ENCODE measurements at regions not wholly inside any gene's neighbourhood (a gene's known extent, or its start where the extent isn't known, plus 50 kb on each side); places are given as distances from the start of the nearest gene placed in this dataset.
"Not testable (repeated sequence)": the region's sequence is repeated elsewhere in the genome, so short reads cannot be mapped to it uniquely, and the experiment has no call there.

GRCh38 chrY:14351590-14351989, 172.7 kb upstream of the NLGN4Y start:
- no peak for DNase-seq (ENCODE audit: low spot score)

DNA sequence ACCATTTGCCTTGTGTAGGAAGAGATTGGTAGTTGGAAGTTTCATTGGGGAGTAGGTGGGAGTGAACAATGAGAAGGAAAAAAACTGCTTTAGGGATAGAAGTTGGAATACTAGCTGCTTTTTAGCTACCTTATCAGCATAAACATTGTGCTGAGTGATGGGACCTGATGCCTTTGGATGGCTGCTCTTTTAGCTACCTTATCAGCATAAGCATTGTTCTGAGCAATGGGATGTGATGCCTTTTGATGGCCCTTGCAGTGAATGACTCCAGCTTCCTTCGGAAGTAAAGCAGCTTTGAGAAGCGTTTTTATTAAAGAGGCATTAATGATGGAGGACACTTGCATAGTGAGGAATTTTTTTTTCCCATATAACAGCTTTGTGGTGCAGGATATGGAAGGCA, 168.2 kb upstream of the NLGN4Y start:
- no peak for DNase-seq (ENCODE audit: low spot score)

- no peak for DNase-seq (ENCODE audit: low spot score)
Measured at GRCh38 chrY:14360748-14361500, 163.4 kb upstream of the NLGN4Y start.

DNA sequence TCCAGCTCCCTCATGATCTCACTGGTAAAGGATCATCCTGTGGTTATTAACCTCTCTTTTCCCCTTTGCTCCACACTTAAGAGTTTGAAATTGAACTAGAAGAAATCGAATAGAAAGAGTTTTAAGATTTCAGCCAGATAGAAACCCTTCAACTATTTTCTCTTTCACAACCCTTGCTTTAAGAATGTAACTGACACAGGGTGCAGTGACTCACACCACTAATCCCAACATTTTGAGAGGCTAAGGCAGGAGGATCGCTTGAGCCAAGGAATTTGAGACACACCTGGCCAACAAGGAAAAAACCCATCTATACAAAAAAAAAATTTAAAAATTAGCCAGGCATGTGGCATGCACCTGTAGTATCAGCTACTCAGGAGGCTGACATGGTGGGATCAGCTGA, 150.7 kb upstream of the NLGN4Y start:
- no peak for DNase-seq (ENCODE audit: low spot score)

- DNase-seq (ENCODE audit: low spot score): no peak
Measured at GRCh38 chrY:14378217-14378616, 146.1 kb upstream of the NLGN4Y start.

DNA sequence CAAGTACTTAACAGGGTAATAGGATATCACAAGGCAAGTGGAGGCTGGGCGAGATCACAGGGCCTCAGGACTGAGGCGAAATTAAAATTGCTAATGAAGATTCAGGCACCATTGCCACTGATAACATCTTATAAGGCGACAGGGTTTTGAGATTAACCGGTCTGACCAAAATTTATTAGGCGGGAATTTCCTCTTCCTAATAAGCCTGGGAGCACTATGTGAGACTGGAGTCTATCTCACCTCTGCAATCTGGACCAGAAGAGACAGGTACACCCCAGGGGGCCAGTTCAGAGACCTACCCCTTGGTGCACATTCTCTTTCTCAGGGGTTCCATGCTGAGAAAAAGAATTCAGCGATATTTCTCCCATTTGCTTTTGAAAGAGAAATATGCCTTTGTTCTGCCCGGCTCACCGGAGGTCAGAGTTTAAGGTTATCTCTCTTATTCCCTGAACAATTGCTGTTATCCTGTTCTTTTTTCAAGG, 113.7 kb upstream of the NLGN4Y start:
- DNase-seq (ENCODE audit: low spot score): not testable (repeated sequence)

- DNase-seq (ENCODE audit: low spot score): no peak
Measured at GRCh38 chrY:14411334-14411733, 113.0 kb upstream of the NLGN4Y start.

DNA sequence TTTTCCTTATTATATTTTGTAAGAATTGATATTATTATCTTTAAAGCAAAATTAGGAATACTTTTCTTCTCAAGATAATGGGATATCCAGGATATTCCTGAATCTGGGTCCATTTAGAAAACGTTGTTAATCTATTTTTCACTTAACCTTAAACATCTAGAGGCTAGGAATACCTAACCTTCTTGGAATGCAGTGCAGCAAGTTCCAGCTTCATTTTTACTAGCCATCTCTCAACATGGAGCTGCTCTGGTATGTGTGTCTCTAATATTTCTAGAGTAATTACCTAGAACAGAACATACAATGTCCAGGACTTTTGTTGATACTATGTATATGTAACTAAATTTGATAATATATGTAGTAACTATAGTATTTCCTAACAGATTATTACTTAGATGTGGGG, 87.8 kb upstream of the NLGN4Y start:
- no peak for DNase-seq (ENCODE audit: low spot score)

- DNase-seq (ENCODE audit: low spot score): no peak
Measured at GRCh38 chrY:14437626-14438025, 86.7 kb upstream of the NLGN4Y start.

- no peak for DNase-seq (ENCODE audit: low spot score)
Measured at GRCh38 chrY:14438395-14438794, 85.9 kb upstream of the NLGN4Y start.

- DNase-seq (ENCODE audit: low spot score): no peak
Measured at GRCh38 chrY:14444550-14444949, 79.8 kb upstream of the NLGN4Y start.

- no peak for DNase-seq (ENCODE audit: low spot score)
Measured at GRCh38 chrY:14468151-14468683, 56.1 kb upstream of the NLGN4Y start.

- DNase-seq (ENCODE audit: low spot score): peak; percentile 1
Measured at GRCh38 chrY:14472421-14472820, 51.9 kb upstream of the NLGN4Y start.

GRCh38 chrY:14473320-14473719, 51.0 kb upstream of the NLGN4Y start:
- no peak for DNase-seq (ENCODE audit: low spot score)

All from Ammon's horn (tissue), 1 donor.